Brain microvascular endothelial cell (primary cell): ENCODE measurements at regions not wholly inside any gene's neighbourhood (a gene's known extent, or its start where the extent isn't known, plus 50 kb on each side); places are given as distances from the start of the nearest gene placed in this dataset.

Experiments
- DNase-seq: peaks from one replicate; pipeline ENCODE4 v3.0.0-alpha.2; 2020
- H3K27ac ChIP-seq: fragments of 250-450 bp; sonication (Bioruptor Pico); 2 replicates; pipeline ENCODE4 v1.5.1; 2020; ENCODE audit warnings: mild to moderate bottlenecking, moderate library complexity
- H3K27me3 ChIP-seq: fragments of 250-450 bp; sonication (Bioruptor Pico); replicated peaks from 2 replicates; pipeline ENCODE4 v1.5.1; 2020; ENCODE audit warnings: mild to moderate bottlenecking
- H3K36me3 ChIP-seq: fragments of 250-450 bp; sonication (Bioruptor Pico); replicated peaks from 2 replicates; pipeline ENCODE4 v1.5.1; 2020; ENCODE audit warnings: mild to moderate bottlenecking
- H3K4me3 ChIP-seq: 2 replicates; pipeline ENCODE4 v1.5.1; 2011; ENCODE audit warnings: low read depth, mild to moderate bottlenecking, control low read depth, low read length, moderate library complexity
- CTCF ChIP-seq: IDR thresholded peaks from 2 replicates; pipeline ENCODE4 v1.5.1; 2011; ENCODE audit warnings: low read depth, mild to moderate bottlenecking, moderate library complexity, low read length, control low read depth, inconsistent platforms; ENCODE audit errors: missing control alignments
- in situ Hi-C: cut with HindIII; loops from 2 replicates; pipeline ENCODE4 v1.10.0; 2017; ENCODE audit warnings: low sequenced_read_pairs, low pct_ligation_motif_present

GRCh38 chr13:90995001-90995400, 352.5 kb upstream of the MIR17HG start:
- in situ Hi-C loops = no loop called here
- no peak for TF ChIP-seq CTCF
- no peak for DNase-seq
- Histone ChIP-seq H3K27ac (no peak overlapping the region), H3K4me3 (no peak overlapping the region), H3K27me3 (no peaks in the 10 kb centered on the region), H3K36me3 (no peaks in the 10 kb centered on the region)

- H3K27ac ChIP-seq = no peak overlapping the region
- TF ChIP-seq CTCF = no peak
- no peaks in the 10 kb centered on the region for H3K36me3 ChIP-seq
- in situ Hi-C loops = no loop called here
- no peak for DNase-seq
- no peaks in the 10 kb centered on the region for H3K27me3 ChIP-seq
- no peak overlapping the region for H3K4me3 ChIP-seq
Measured at GRCh38 chr13:90995614-90996013, 351.9 kb upstream of the MIR17HG start.

GRCh38 chr13:90997951-90998350, 349.5 kb upstream of the MIR17HG start:
- no peaks in the 10 kb centered on the region for H3K36me3 ChIP-seq
- H3K27me3 ChIP-seq = no peaks in the 10 kb centered on the region
- no peak for TF ChIP-seq CTCF
- no peak for DNase-seq
- no peak overlapping the region for H3K4me3 ChIP-seq
- in situ Hi-C loops = no loop called here
- H3K27ac ChIP-seq = no peak overlapping the region

GRCh38 chr13:90999401-90999800, 348.1 kb upstream of the MIR17HG start:
- TF ChIP-seq CTCF = no peak
- in situ Hi-C loops = no loop called here

GRCh38 chr13:91001371-91001770, 346.1 kb upstream of the MIR17HG start:
- DNase-seq = no peak
- in situ Hi-C loops = no loop called here

More at GRCh38 chr13:90999401-90999800, 348.1 kb upstream of the MIR17HG start:
- Histone ChIP-seq H3K27me3 (no peaks in the 10 kb centered on the region), H3K27ac (no peak overlapping the region), H3K4me3 (no peak overlapping the region), H3K36me3 (no peaks in the 10 kb centered on the region)
- no peak for DNase-seq

More at GRCh38 chr13:91001371-91001770, 346.1 kb upstream of the MIR17HG start:
- no peak for TF ChIP-seq CTCF
- Histone ChIP-seq H3K4me3 (no peak overlapping the region), H3K27ac (no peak overlapping the region), H3K27me3 (no peaks in the 10 kb centered on the region), H3K36me3 (no peaks in the 10 kb centered on the region)
